Adrenal gland (tissue), 9 donors: ENCODE measurements at regions not wholly inside any gene's neighbourhood (a gene's known extent, or its start where the extent isn't known, plus 50 kb on each side); places are given as distances from the start of the nearest gene placed in this dataset.

Experiments
- DNase-seq, 7 donors: peaks; one replicate each; pipeline ENCODE4 v3.0.0-alpha.2; 2019 to 2020
- H3K27ac ChIP-seq, 5 donors: fragments of 200-600 bp; sonication (generic) in 4 of 5; 1 replicate in 3 of 5; 2 replicates in 2 of 5; pipeline versions ENCODE4 v1.5.1 to v1.8.0; 2016 to 2020; ENCODE audit warnings: mild to moderate bottlenecking in 1 of 5
- H3K27me3 ChIP-seq: fragments of 200-600 bp; 2 replicates; pipeline ENCODE4 v1.8.0; 2021
- H3K36me3 ChIP-seq, 2 donors: fragments of 200-600 bp; replicated peaks in 1 of 2; 1 replicate in 1 of 2; 2 replicates in 1 of 2; pipeline versions ENCODE4 v1.5.1 to v1.8.0; 2018 to 2022
- H3K4me1 ChIP-seq, 2 donors: fragments of 200-600 bp; replicated peaks in 1 of 2; 1 replicate in 1 of 2; 2 replicates in 1 of 2; pipeline versions ENCODE4 v1.5.1 to v1.8.0; 2018 to 2021
- H3K4me3 ChIP-seq, 4 donors: fragments of 200-600 bp; sonication (generic) in 3 of 4; one replicate each; pipeline ENCODE4 v1.5.1; 2016 to 2018
- H3K9me3 ChIP-seq, 3 donors: fragments of 200-600 bp; sonication (generic) in 1 of 3; replicated peaks in 1 of 3; 1 replicate in 2 of 3; 2 replicates in 1 of 3; pipeline versions ENCODE4 v1.5.1 to v1.8.0; 2016 to 2021
- POLR2A ChIP-seq, 2 donors: fragments of 450-650 bp; IDR thresholded peaks; one replicate each; pipeline ENCODE4 v1.6.1; 2017; ENCODE audit warnings: antibody characterized with exemption in 2 of 2, mild to moderate bottlenecking in 2 of 2, moderate library complexity in 1 of 2
- WGBS, 4 donors: extraction: QIAGEN DNeasy Blood & Tissue Kit in 2 of 4; methylation state at CpG; one replicate each; pipeline versions ENCODE4 v1.1.5 to v1.1.7; 2013 to 2017; 5-methylcytosine and 5-hydroxymethylcytosine counted together
- intact Hi-C, 2 donors: fragments of 100-400 bp; cut with DNase I; formaldehyde crosslinking; loops; one replicate each; pipeline versions ENCODE4 v1.14.1 to v1.15.0; 2022 to 2023
- TF ChIP-seq, protein P1 (sequence below), 6 experiments: fragments of 450-650 bp in 4 of 6; fragments of 200-600 bp in 2 of 6; sonication (generic) in 1 of 6; IDR thresholded peaks; 1 replicate in 5 of 6; 2 replicates in 1 of 6; pipeline versions ENCODE4 v1.5.1 to v1.8.0; 2016 to 2021; ENCODE audit warnings: antibody characterized with exemption in 6 of 6, mild to moderate bottlenecking in 2 of 6, moderate library complexity in 1 of 6
- donor health status: healthy with polysubstance abuse.
- donor health status: Bipolar disorder and iron deficiency.
- donor health status: DM: yes; HTN: yes; CAD: no.
- donor health status: DM: no; HTN: no; CAD: no.
- donor health status: DM: no; HTN: no; CAD: no.

DNA sequence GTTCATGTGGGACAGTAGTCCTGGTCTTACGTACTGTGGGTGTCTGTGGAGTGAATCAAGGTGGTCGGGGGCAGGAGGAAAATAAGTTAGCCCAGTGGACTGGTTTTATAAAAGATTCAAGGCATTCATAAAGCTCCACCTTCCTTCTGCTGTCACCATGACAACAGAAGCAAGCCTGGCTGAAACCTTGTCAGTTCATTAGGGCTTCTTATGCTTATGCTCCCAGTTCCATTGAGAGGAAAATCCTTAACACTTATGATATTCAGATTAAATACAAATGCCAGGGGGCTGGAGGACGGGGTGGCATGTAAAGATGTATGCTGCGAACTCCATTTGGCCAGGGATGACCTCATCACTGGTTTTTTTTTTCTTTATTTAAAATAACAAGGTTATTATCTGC lies 283.1 kb upstream of the ATP10A start:
- DNase-seq: no peak
- H3K36me3 ChIP-seq: no peaks in the 10 kb centered on the region
- no peak overlapping the region for H3K27ac ChIP-seq
- intact Hi-C loops: no loop called here
- H3K4me1 ChIP-seq: no peaks in the 10 kb centered on the region
- no peaks in the 10 kb centered on the region for H3K27me3 ChIP-seq
- TF ChIP-seq, protein P1, sequence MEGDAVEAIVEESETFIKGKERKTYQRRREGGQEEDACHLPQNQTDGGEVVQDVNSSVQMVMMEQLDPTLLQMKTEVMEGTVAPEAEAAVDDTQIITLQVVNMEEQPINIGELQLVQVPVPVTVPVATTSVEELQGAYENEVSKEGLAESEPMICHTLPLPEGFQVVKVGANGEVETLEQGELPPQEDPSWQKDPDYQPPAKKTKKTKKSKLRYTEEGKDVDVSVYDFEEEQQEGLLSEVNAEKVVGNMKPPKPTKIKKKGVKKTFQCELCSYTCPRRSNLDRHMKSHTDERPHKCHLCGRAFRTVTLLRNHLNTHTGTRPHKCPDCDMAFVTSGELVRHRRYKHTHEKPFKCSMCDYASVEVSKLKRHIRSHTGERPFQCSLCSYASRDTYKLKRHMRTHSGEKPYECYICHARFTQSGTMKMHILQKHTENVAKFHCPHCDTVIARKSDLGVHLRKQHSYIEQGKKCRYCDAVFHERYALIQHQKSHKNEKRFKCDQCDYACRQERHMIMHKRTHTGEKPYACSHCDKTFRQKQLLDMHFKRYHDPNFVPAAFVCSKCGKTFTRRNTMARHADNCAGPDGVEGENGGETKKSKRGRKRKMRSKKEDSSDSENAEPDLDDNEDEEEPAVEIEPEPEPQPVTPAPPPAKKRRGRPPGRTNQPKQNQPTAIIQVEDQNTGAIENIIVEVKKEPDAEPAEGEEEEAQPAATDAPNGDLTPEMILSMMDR (IDR thresholded peaks at IDR 0.05): no peak
- no peak for TF ChIP-seq POLR2A (IDR thresholded peaks at IDR 0.05)
- no peak overlapping the region for H3K4me3 ChIP-seq
- no peaks in the 10 kb centered on the region for H3K9me3 ChIP-seq
- WGBS, 4 donors: 49 to 56% (median 55%) methylated on average over 4 of the region's 4 CpGs

DNA sequence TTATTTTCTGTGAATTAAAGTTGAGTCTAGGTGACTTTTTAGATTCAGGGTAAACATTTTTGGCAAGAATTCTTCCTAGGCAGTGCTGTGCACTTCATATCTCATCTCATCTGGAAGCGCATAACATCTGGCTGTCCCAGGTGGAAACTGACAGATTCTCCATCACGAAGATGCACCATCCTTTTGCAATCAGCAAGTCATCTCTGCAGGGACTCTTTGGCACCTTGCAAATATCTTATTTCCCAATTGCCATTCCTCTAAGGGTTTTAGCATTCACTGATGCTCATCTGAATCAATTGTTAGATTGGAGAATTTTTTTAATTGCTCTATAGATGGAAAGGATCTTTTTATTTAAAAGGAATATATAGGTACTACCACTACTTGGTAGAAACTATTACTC lies 282.7 kb upstream of the ATP10A start:
- intact Hi-C loops: no loop called here
- no peaks in the 10 kb centered on the region for H3K9me3 ChIP-seq

DNA sequence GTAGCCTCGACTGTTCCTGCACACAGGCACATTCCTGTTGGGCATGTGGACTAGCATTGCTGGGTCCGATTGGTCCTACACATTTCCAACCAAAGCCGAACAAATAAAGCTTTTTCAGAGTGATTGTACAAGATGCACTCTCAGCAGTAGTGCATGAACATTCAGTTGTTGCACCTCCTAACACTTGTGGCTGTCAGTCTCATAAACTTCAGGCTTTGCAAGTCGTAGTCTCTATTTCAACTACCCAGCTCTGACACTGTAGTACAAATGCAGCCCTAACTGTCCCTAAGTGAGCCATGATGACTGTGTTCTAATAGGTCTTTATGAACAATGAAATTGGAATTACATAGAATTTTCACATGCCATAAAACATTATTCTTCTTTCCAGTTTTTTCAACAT lies 281.7 kb upstream of the ATP10A start:
- Histone ChIP-seq H3K36me3 (no peaks in the 10 kb centered on the region), H3K27me3 (no peaks in the 10 kb centered on the region), H3K4me1 (no peaks in the 10 kb centered on the region), H3K27ac (no peak overlapping the region), H3K4me3 (no peak overlapping the region), H3K9me3 (no peaks in the 10 kb centered on the region)
- 64 to 73% (median 69%) methylated on average over 4 of the region's 4 CpGs for WGBS, 4 donors
- TF ChIP-seq POLR2A (IDR thresholded peaks at IDR 0.05): no peak
- TF ChIP-seq, protein P1 (IDR thresholded peaks at IDR 0.05): no peak
- intact Hi-C loops: no loop called here
- no peak for DNase-seq

More for the DNA sequence above, 282.7 kb upstream of the ATP10A start:
- TF ChIP-seq, protein P1 (IDR thresholded peaks at IDR 0.05): no peak
- no peak for TF ChIP-seq POLR2A (IDR thresholded peaks at IDR 0.05)
- 67 to 83% (median 78%) methylated on average over 2 of the region's 2 CpGs for WGBS, 4 donors
- Histone ChIP-seq H3K27ac (no peak overlapping the region), H3K4me3 (no peak overlapping the region), H3K36me3 (no peaks in the 10 kb centered on the region), H3K27me3 (no peaks in the 10 kb centered on the region), H3K4me1 (no peaks in the 10 kb centered on the region)
- no peak for DNase-seq

DNA sequence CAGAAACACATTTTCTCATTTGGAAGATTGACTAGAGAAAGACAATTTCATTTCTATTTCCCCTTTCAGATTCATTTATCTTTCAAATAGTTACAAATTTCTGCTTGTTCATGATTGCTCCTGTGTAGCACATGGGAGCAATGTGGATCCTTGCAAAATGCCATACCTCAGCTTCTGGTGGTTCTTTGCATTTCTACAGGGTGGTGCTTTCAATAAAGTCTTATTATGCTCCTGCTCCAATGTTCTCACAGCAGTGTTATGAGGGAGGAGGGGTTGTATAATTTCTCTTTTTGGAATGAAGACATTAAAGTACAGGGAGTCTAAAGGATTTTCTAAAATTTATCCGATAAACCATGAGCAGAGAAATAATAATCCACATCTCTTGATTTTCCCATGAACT lies 280.1 kb upstream of the ATP10A start:
- DNase-seq: no peak
- intact Hi-C loops: no loop called here

More for the DNA sequence above, 280.1 kb upstream of the ATP10A start:
- Histone ChIP-seq H3K4me3 (no peak overlapping the region), H3K9me3 (no peaks in the 10 kb centered on the region), H3K27ac (no peak overlapping the region), H3K4me1 (no peaks in the 10 kb centered on the region), H3K27me3 (no peaks in the 10 kb centered on the region), H3K36me3 (no peaks in the 10 kb centered on the region)
- TF ChIP-seq POLR2A (IDR thresholded peaks at IDR 0.05): no peak
- TF ChIP-seq, protein P1 (IDR thresholded peaks at IDR 0.05): no peak
- 78 to 97% (median 86%) methylated on average over 1 of the region's 1 CpG for WGBS, 4 donors
